HepG2 (cell line): ENCODE measurements at regions not wholly inside any gene's neighbourhood (a gene's known extent, or its start where the extent isn't known, plus 50 kb on each side); places are given as distances from the start of the nearest gene placed in this dataset.

Source experiments
- ELF4 ChIP-seq: sonication (generic); formaldehyde crosslinking; IDR thresholded peaks from 2 replicates; pipeline ENCODE4 v1.5.0; 2020; ENCODE audit warnings: missing genetic modification reagents, mild to moderate bottlenecking, moderate library complexity, borderline replicate concordance
- HBP1 ChIP-seq: IDR thresholded peaks from 2 replicates; pipeline ENCODE4 v1.6.1; 2016; ENCODE audit warnings: low read depth, control low read depth
- HDAC2 ChIP-seq: sonication (generic); formaldehyde crosslinking; IDR thresholded peaks from 2 replicates; pipeline ENCODE4 v1.4.0; 2020; ENCODE audit warnings: missing genetic modification reagents
- SMC3 ChIP-seq: IDR thresholded peaks from 2 replicates; pipeline ENCODE4 v1.6.1; 2011; ENCODE audit warnings: low read length, improper control_type of control experiment

- TF ChIP-seq SMC3 (no peak), ELF4 (CRISPR knock-in tag) (no peak), HDAC2 (CRISPR knock-in tag) (no peak), HBP1 (no peak)
Measured at GRCh38 chr13:40061466-40062450, 406.3 kb downstream of the COG6 start.
